Mucosa of descending colon (tissue), 3 donors: ENCODE measurements at regions not wholly inside any gene's neighbourhood (a gene's known extent, or its start where the extent isn't known, plus 50 kb on each side); places are given as distances from the start of the nearest gene placed in this dataset.
"Not testable (repeated sequence)": the region's sequence is repeated elsewhere in the genome, so short reads cannot be mapped to it uniquely, and the experiment has no call there.

Source experiments
- ATAC-seq: fragments of 200-7000 bp; cut with Tn5 transposase; one replicate; pipeline ENCODE4 v1.9.1; 2020; ENCODE audit warnings: mild to moderate bottlenecking, moderate library complexity
- DNase-seq, 3 donors: peaks; one replicate each; pipeline ENCODE4 v3.0.0-alpha.2; 2020
- H3K36me3 ChIP-seq: fragments of 200-600 bp; one replicate; pipeline ENCODE4 v1.8.0; 2021; ENCODE audit warnings: low read depth, mild to moderate bottlenecking
- H3K4me1 ChIP-seq: fragments of 200-600 bp; one replicate; pipeline ENCODE4 v1.8.0; 2021; ENCODE audit warnings: low read depth, mild to moderate bottlenecking
- H3K4me3 ChIP-seq: fragments of 200-600 bp; one replicate; pipeline ENCODE4 v1.8.0; 2021; ENCODE audit warnings: mild to moderate bottlenecking
- H3K9me3 ChIP-seq: fragments of 200-600 bp; one replicate; pipeline ENCODE4 v1.8.0; 2021; ENCODE audit warnings: mild to moderate bottlenecking
- intact Hi-C, 2 donors: fragments of 100-400 bp; cut with DNase I in 1 of 2; cut with micrococcal nuclease in 1 of 2; formaldehyde crosslinking; loops; one replicate each; pipeline versions ENCODE4 v1.11.0 to v1.11.1; 2022; cut with DNase I, micrococcal nuclease
- TF ChIP-seq, protein P1 (sequence below): fragments of 200-600 bp; IDR thresholded peaks from one replicate; pipeline ENCODE4 v1.8.0; 2022; ENCODE audit warnings: antibody characterized with exemption, mild to moderate bottlenecking
- donor health status: DM: no; HTN: no; CAD: no; lungs with moderate emphysema.
- donor health status: DM: no; HTN: no; CAD: no.
- donor health status: DM: no; HTN: yes; CAD: no.

DNA sequence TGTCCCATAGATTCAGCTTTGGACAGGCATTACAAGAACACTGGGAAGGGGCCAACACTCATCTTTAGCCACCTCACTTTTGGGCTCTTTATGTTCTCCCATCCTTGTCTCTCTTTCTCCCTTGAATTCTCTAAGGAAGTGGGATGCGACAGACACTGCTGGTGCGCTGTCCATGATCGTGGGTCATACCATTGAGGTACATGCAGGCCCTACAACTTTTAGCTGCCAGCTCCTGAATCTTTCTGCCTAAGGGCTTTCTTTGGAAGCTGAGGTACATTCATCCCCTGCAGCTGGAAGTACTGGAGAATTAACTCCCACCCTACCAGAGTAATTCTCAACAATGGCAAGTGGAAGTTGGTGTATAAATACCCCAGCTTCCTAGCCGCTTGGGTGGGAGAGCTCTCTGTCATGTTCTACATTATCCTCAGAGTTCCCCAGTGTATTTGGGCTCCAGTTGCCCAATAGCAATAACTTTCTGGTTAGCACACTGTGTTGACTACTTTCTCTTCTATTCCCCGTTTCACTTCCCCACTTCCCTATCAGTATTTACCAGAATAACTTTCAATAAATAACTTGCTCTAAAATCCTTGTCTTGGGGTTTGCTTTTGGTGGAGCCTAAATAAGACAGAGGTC is 75.6 kb upstream of the ADRA1D start:
- H3K36me3 ChIP-seq = no peaks in the 10 kb centered on the region
- DNase-seq (no peak), ATAC-seq (no peak)
- no peaks in the 10 kb centered on the region for H3K4me1 ChIP-seq
- no peak overlapping the region for H3K4me3 ChIP-seq
- TF ChIP-seq, protein P1, sequence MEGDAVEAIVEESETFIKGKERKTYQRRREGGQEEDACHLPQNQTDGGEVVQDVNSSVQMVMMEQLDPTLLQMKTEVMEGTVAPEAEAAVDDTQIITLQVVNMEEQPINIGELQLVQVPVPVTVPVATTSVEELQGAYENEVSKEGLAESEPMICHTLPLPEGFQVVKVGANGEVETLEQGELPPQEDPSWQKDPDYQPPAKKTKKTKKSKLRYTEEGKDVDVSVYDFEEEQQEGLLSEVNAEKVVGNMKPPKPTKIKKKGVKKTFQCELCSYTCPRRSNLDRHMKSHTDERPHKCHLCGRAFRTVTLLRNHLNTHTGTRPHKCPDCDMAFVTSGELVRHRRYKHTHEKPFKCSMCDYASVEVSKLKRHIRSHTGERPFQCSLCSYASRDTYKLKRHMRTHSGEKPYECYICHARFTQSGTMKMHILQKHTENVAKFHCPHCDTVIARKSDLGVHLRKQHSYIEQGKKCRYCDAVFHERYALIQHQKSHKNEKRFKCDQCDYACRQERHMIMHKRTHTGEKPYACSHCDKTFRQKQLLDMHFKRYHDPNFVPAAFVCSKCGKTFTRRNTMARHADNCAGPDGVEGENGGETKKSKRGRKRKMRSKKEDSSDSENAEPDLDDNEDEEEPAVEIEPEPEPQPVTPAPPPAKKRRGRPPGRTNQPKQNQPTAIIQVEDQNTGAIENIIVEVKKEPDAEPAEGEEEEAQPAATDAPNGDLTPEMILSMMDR = no peak
- intact Hi-C loops = no loop called here
- H3K9me3 ChIP-seq = no peaks in the 10 kb centered on the region

DNA sequence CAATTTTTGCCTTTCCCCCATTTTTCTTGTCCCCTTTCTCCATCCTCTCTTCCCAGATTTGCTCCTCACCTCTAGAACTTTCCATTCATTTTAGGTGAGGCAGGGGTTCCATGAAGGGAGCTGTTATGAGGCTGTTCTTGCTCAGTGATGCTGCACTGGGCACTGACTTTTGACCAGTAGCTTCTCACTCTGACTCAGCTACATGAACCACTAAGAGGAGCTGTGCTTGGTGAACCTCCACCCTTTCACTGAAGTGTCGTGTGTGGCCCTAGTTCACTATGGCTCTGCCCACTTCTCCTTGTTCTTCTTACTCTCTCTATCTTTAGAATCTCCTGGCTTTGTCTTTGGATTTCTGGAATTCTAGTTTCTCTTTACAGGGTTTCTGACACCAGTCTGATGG is 73.4 kb upstream of the ADRA1D start:
- Histone ChIP-seq H3K4me3 (no peak overlapping the region), H3K9me3 (no peaks in the 10 kb centered on the region), H3K36me3 (no peaks in the 10 kb centered on the region), H3K4me1 (no peaks in the 10 kb centered on the region)
- intact Hi-C loops = no loop called here
- DNase-seq (no peak), ATAC-seq (no peak)
- TF ChIP-seq, protein P1 = no peak

DNA sequence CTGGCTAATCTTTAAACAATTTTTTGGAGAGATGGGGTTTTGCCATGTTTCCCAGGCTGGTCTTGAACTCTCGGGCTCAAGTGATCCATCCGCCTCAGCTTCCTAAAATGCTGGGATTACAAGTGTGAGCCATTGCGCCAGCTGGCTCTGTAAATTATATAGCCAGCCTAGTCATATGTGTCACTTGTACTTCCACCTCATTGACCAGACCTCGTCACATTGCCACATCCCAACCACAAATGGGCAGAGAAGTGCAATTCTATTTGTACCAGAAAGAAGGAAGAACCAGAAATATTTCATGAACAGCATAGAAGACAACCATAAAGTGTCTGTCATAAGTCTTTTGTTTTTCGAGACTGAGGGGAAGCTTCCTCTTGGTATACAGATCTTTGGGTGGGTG is 71.2 kb upstream of the ADRA1D start:
- H3K4me1 ChIP-seq = no peaks in the 10 kb centered on the region
- TF ChIP-seq, protein P1 = no peak
- ATAC-seq (no peak), DNase-seq (no peak)
- no peaks in the 10 kb centered on the region for H3K36me3 ChIP-seq
- intact Hi-C loops = no loop called here
- no peaks in the 10 kb centered on the region for H3K9me3 ChIP-seq
- H3K4me3 ChIP-seq = no peak overlapping the region

DNA sequence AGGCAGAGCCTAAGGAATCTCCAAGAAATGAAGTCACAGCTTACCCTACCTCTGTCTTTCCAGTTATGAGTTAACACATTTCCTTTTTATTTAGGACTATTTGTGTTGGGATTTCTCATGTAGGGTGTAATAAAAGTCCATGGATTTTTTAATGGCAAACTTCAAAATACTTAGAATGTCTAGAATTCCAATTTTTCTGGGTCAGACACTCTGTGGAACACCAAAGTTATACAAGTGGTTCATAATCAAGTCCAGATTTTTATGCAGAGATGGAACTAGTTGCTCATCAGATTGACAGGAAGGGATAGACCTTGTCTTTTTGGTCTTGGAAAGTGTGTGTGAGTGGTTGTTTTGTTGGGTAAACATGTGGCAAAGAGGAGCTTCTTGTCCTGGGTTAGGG is 69.8 kb upstream of the ADRA1D start:
- Histone ChIP-seq H3K4me3 (no peak overlapping the region), H3K36me3 (no peaks in the 10 kb centered on the region), H3K4me1 (no peaks in the 10 kb centered on the region), H3K9me3 (no peaks in the 10 kb centered on the region)
- intact Hi-C loops = no loop called here
- no peak for DNase-seq
- TF ChIP-seq, protein P1 = no peak
- ATAC-seq = no peak

DNA sequence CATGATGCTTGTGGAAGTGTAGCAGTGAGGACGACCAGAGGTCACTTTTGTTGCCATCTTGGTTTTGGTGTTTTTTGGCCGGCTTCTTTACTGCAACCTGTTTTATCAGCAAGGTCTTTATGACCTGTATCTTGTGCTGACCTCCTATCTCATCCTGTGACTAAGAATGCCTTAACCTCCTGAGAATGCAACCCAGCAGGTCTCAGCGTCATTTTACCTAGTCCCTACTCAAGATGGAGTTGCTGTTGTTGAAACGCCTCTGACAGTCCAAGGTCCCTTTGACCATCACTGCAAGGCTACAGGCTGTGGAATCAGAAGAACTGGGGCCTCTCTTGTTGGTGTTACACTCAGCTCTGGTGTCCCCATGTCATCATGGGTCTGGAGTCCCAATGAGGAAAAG is 61.5 kb upstream of the ADRA1D start:
- DNase-seq, H3K4me3 ChIP-seq, H3K9me3 ChIP-seq, intact Hi-C loops, H3K4me1 ChIP-seq, ATAC-seq, H3K36me3 ChIP-seq: not testable (repeated sequence)

DNA sequence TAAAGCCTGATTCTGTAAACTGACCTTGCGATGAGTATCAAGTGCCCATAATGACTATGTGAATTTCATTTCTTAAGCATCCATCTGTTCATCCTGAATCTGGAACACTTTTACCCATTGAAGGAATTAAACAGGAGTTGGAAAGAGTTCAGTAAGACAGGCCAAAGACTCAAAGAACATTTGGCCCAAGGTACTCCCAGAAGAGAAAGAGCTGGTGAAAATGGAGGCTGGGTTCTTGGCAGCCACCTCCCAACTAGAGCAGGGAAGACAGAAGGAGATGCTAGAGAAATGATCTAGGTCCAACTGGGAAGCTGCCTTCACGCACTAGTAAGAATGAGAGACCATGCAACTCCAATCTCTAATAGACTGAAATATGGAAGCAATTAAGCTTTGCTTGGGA is 57.1 kb upstream of the ADRA1D start:
- intact Hi-C loops = no loop called here
- H3K4me1 ChIP-seq = no peaks in the 10 kb centered on the region
- no peak for DNase-seq
- no peaks in the 10 kb centered on the region for H3K9me3 ChIP-seq
- no peak overlapping the region for H3K4me3 ChIP-seq
- no peak for ATAC-seq
- TF ChIP-seq, protein P1 = no peak
- H3K36me3 ChIP-seq = no peaks in the 10 kb centered on the region
